B cell (primary cell): ENCODE measurements at regions not wholly inside any gene's neighbourhood (a gene's known extent, or its start where the extent isn't known, plus 50 kb on each side); places are given as distances from the start of the nearest gene placed in this dataset.

Source experiments
- EZH2 ChIP-seq: IDR thresholded peaks from 2 replicates; pipeline ENCODE4 v1.6.1; 2012; ENCODE audit warnings: borderline replicate concordance, low read depth, mild to moderate bottlenecking, moderate library complexity, low read length; ENCODE audit not compliant: insufficient read depth, poor library complexity, severe bottlenecking
- TF ChIP-seq, protein P1 (sequence below): fragments of 200-600 bp; IDR thresholded peaks from one replicate; pipeline ENCODE4 v1.8.0; 2022; ENCODE audit warnings: antibody characterized with exemption, mild to moderate bottlenecking

GRCh38 chr3:87796137-87796842 is 262.5 kb downstream of the CGGBP1 start:
- TF ChIP-seq EZH2, result no peak
- TF ChIP-seq, protein P1, sequence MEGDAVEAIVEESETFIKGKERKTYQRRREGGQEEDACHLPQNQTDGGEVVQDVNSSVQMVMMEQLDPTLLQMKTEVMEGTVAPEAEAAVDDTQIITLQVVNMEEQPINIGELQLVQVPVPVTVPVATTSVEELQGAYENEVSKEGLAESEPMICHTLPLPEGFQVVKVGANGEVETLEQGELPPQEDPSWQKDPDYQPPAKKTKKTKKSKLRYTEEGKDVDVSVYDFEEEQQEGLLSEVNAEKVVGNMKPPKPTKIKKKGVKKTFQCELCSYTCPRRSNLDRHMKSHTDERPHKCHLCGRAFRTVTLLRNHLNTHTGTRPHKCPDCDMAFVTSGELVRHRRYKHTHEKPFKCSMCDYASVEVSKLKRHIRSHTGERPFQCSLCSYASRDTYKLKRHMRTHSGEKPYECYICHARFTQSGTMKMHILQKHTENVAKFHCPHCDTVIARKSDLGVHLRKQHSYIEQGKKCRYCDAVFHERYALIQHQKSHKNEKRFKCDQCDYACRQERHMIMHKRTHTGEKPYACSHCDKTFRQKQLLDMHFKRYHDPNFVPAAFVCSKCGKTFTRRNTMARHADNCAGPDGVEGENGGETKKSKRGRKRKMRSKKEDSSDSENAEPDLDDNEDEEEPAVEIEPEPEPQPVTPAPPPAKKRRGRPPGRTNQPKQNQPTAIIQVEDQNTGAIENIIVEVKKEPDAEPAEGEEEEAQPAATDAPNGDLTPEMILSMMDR, result no peak
